ENCODE measurements at regions not wholly inside any gene's neighbourhood (a gene's known extent, or its start where the extent isn't known, plus 50 kb on each side); places are given as distances from the start of the nearest gene placed in this dataset.

GRCh38 chr14:83147006-83147405, 1613.4 kb upstream of the SEL1L start:
- Histone ChIP-seq H3K9ac (ENCODE audit: low read depth, low read length) (no peak overlapping the region), H3K9me3 (ENCODE audit: insufficient read depth, low read length, severe bottlenecking) (no peaks in the 10 kb centered on the region), H3K4me2 (ENCODE audit: insufficient read depth, low read length) (no peak overlapping the region), H3K4me1 (ENCODE audit: insufficient read depth, low read length) (no peaks in the 10 kb centered on the region), H3K79me2 (ENCODE audit: insufficient read depth, low read length) (no peaks in the 10 kb centered on the region), H4K20me1 (ENCODE audit: insufficient read depth, low read length) (no peaks in the 10 kb centered on the region), H3K27me3 (ENCODE audit: insufficient read depth, low read length, poor library complexity) (no peaks in the 10 kb centered on the region), H2AFZ (ENCODE audit: low read depth, low read length) (no peak overlapping the region), H3K27ac (ENCODE audit: low read length) (no peak overlapping the region), H3K36me3 (ENCODE audit: insufficient read depth, low read length) (no peaks in the 10 kb centered on the region), H3K4me3 (ENCODE audit: low read depth in 1 of 2, low read length in 2 of 2) (no peak overlapping the region)
- DNase-seq (no peak), ATAC-seq (ENCODE audit: insufficient read depth, low read depth) (no peak)
- TF ChIP-seq CTCF (IDR thresholded peaks at IDR 0.05; ENCODE audit: borderline replicate concordance, extremely low read depth, low read length, poor library complexity, severe bottlenecking) = no peak
- no peak for TF ChIP-seq EZH2 (IDR thresholded peaks at IDR 0.05; ENCODE audit: borderline replicate concordance, low read depth, low read length, severe bottlenecking)

- H3K9me3 ChIP-seq (ENCODE audit: insufficient read depth, low read length, severe bottlenecking) = no peaks in the 10 kb centered on the region
- no peak overlapping the region for H2AFZ ChIP-seq (ENCODE audit: low read depth, low read length)
- no peak overlapping the region for H3K27ac ChIP-seq (ENCODE audit: low read length)
- H3K27me3 ChIP-seq (ENCODE audit: insufficient read depth, low read length, poor library complexity) = no peaks in the 10 kb centered on the region
- ATAC-seq (ENCODE audit: insufficient read depth, low read depth) (no peak), DNase-seq (no peak)
- no peaks in the 10 kb centered on the region for H3K4me1 ChIP-seq (ENCODE audit: insufficient read depth, low read length)
- H3K79me2 ChIP-seq (ENCODE audit: insufficient read depth, low read length) = no peaks in the 10 kb centered on the region
- no peak overlapping the region for H3K9ac ChIP-seq (ENCODE audit: low read depth, low read length)
- no peak overlapping the region for H3K4me2 ChIP-seq (ENCODE audit: insufficient read depth, low read length)
- H4K20me1 ChIP-seq (ENCODE audit: insufficient read depth, low read length) = no peaks in the 10 kb centered on the region
- no peak for TF ChIP-seq CTCF (IDR thresholded peaks at IDR 0.05; ENCODE audit: borderline replicate concordance, extremely low read depth, low read length, poor library complexity, severe bottlenecking)
- no peak for TF ChIP-seq EZH2 (IDR thresholded peaks at IDR 0.05; ENCODE audit: borderline replicate concordance, low read depth, low read length, severe bottlenecking)
- no peak overlapping the region for H3K4me3 ChIP-seq (ENCODE audit: low read depth in 1 of 2, low read length in 2 of 2)
- no peaks in the 10 kb centered on the region for H3K36me3 ChIP-seq (ENCODE audit: insufficient read depth, low read length)
Measured at GRCh38 chr14:83151571-83151970, 1617.9 kb upstream of the SEL1L start.

- H3K79me2 ChIP-seq (ENCODE audit: insufficient read depth, low read length) = no peaks in the 10 kb centered on the region
- no peaks in the 10 kb centered on the region for H3K36me3 ChIP-seq (ENCODE audit: insufficient read depth, low read length)
- H3K27me3 ChIP-seq (ENCODE audit: insufficient read depth, low read length, poor library complexity) = no peaks in the 10 kb centered on the region
- no peak overlapping the region for H3K4me3 ChIP-seq (ENCODE audit: low read depth in 1 of 2, low read length in 2 of 2)
- H3K9ac ChIP-seq (ENCODE audit: low read depth, low read length) = no peak overlapping the region
- H3K9me3 ChIP-seq (ENCODE audit: insufficient read depth, low read length, severe bottlenecking) = no peaks in the 10 kb centered on the region
- no peaks in the 10 kb centered on the region for H3K4me1 ChIP-seq (ENCODE audit: insufficient read depth, low read length)
- DNase-seq (no peak), ATAC-seq (ENCODE audit: insufficient read depth, low read depth) (no peak)
- H4K20me1 ChIP-seq (ENCODE audit: insufficient read depth, low read length) = no peaks in the 10 kb centered on the region
- no peak overlapping the region for H3K27ac ChIP-seq (ENCODE audit: low read length)
- H2AFZ ChIP-seq (ENCODE audit: low read depth, low read length) = no peak overlapping the region
- H3K4me2 ChIP-seq (ENCODE audit: insufficient read depth, low read length) = no peak overlapping the region
- TF ChIP-seq EZH2 (IDR thresholded peaks at IDR 0.05; ENCODE audit: borderline replicate concordance, low read depth, low read length, severe bottlenecking) (no peak), CTCF (IDR thresholded peaks at IDR 0.05; ENCODE audit: borderline replicate concordance, extremely low read depth, low read length, poor library complexity, severe bottlenecking) (no peak)
Measured at GRCh38 chr14:83153081-83153480, 1619.4 kb upstream of the SEL1L start.

GRCh38 chr14:83162361-83162929, 1628.8 kb upstream of the SEL1L start:
- Histone ChIP-seq H3K27ac (ENCODE audit: low read length) (no peak overlapping the region), H3K9ac (ENCODE audit: low read depth, low read length) (no peak overlapping the region), H3K36me3 (ENCODE audit: insufficient read depth, low read length) (no peaks in the 10 kb centered on the region), H2AFZ (ENCODE audit: low read depth, low read length) (no peak overlapping the region), H3K79me2 (ENCODE audit: insufficient read depth, low read length) (no peaks in the 10 kb centered on the region), H3K9me3 (ENCODE audit: insufficient read depth, low read length, severe bottlenecking) (no peaks in the 10 kb centered on the region), H4K20me1 (ENCODE audit: insufficient read depth, low read length) (no peaks in the 10 kb centered on the region), H3K4me1 (ENCODE audit: insufficient read depth, low read length) (no peaks in the 10 kb centered on the region), H3K4me2 (ENCODE audit: insufficient read depth, low read length) (no peak overlapping the region), H3K27me3 (ENCODE audit: insufficient read depth, low read length, poor library complexity) (no peaks in the 10 kb centered on the region), H3K4me3 (ENCODE audit: low read depth in 1 of 2, low read length in 2 of 2) (no peak overlapping the region)
- TF ChIP-seq CTCF (IDR thresholded peaks at IDR 0.05; ENCODE audit: borderline replicate concordance, extremely low read depth, low read length, poor library complexity, severe bottlenecking) = no peak
- TF ChIP-seq EZH2 (IDR thresholded peaks at IDR 0.05; ENCODE audit: borderline replicate concordance, low read depth, low read length, severe bottlenecking) = no peak
- no peak for ATAC-seq (ENCODE audit: insufficient read depth, low read depth)
- no peak for DNase-seq

Data from DND-41 (cell line).